ENCODE measurements at regions not wholly inside any gene's neighbourhood (a gene's known extent, or its start where the extent isn't known, plus 50 kb on each side); places are given as distances from the start of the nearest gene placed in this dataset.

GRCh38 chr12:18899678-18900317 lies 161.9 kb downstream of the CAPZA3 start:
- Histone ChIP-seq H3K4me3 (no peak overlapping the region), H3K27ac (no peak overlapping the region), H3K27me3 (no peaks in the 10 kb centered on the region), H3K36me3 (no peaks in the 10 kb centered on the region), H3K9me3 (replicated peaks) (no peaks in the 10 kb centered on the region; the same call in 1 of the 2 replicates), H3K4me1 (peaks cover 3% of the 10 kb centered on the region; the same call in 1 of the 2 replicates)
- no peak for DNase-seq

- Histone ChIP-seq H3K4me1 (no peaks in the 10 kb centered on the region), H3K27me3 (no peaks in the 10 kb centered on the region), H3K4me3 (no peak overlapping the region), H3K36me3 (no peaks in the 10 kb centered on the region), H3K27ac (no peak overlapping the region), H3K9me3 (replicated peaks) (no peaks in the 10 kb centered on the region)
- DNase-seq: no peak
Measured at GRCh38 chr12:18905134-18905533, 167.2 kb downstream of the CAPZA3 start.

GRCh38 chr12:18906395-18906794 lies 168.5 kb downstream of the CAPZA3 start:
- Histone ChIP-seq H3K27ac (no peak overlapping the region), H3K9me3 (replicated peaks) (no peaks in the 10 kb centered on the region), H3K27me3 (no peaks in the 10 kb centered on the region), H3K4me3 (no peak overlapping the region), H3K4me1 (no peaks in the 10 kb centered on the region), H3K36me3 (no peaks in the 10 kb centered on the region)
- DNase-seq: no peak

GRCh38 chr12:18907127-18907526 lies 169.2 kb downstream of the CAPZA3 start:
- no peak overlapping the region for H3K27ac ChIP-seq
- H3K4me1 ChIP-seq: no peaks in the 10 kb centered on the region
- no peaks in the 10 kb centered on the region for H3K36me3 ChIP-seq
- no peak overlapping the region for H3K4me3 ChIP-seq
- no peaks in the 10 kb centered on the region for H3K9me3 ChIP-seq (replicated peaks)
- no peaks in the 10 kb centered on the region for H3K27me3 ChIP-seq
- DNase-seq: no peak

- H3K4me3 ChIP-seq: no peak overlapping the region
- H3K36me3 ChIP-seq: no peaks in the 10 kb centered on the region
- no peak for DNase-seq
- H3K4me1 ChIP-seq: peaks cover 4% of the 10 kb centered on the region; the same call in 1 of the 2 replicates
- no peaks in the 10 kb centered on the region for H3K9me3 ChIP-seq (replicated peaks)
- no peak overlapping the region for H3K27ac ChIP-seq
- no peaks in the 10 kb centered on the region for H3K27me3 ChIP-seq
Measured at GRCh38 chr12:18907728-18908127, 169.8 kb downstream of the CAPZA3 start.

GRCh38 chr12:18908191-18908590 lies 170.3 kb downstream of the CAPZA3 start:
- Histone ChIP-seq H3K4me1 (peaks cover 4% of the 10 kb centered on the region; the same call in 1 of the 2 replicates), H3K9me3 (replicated peaks) (no peaks in the 10 kb centered on the region), H3K27me3 (no peaks in the 10 kb centered on the region), H3K4me3 (no peak overlapping the region), H3K36me3 (no peaks in the 10 kb centered on the region), H3K27ac (no peak overlapping the region)
- no peak for DNase-seq

- no peak overlapping the region for H3K4me3 ChIP-seq
- H3K4me1 ChIP-seq: no peaks in the 10 kb centered on the region; the same call in 1 of the 2 replicates
- no peaks in the 10 kb centered on the region for H3K9me3 ChIP-seq (replicated peaks)
- H3K36me3 ChIP-seq: no peaks in the 10 kb centered on the region
- H3K27me3 ChIP-seq: no peaks in the 10 kb centered on the region
- no peak for DNase-seq
- H3K27ac ChIP-seq: no peak overlapping the region
Measured at GRCh38 chr12:18919871-18920511, 182.1 kb downstream of the CAPZA3 start.

GRCh38 chr12:18922851-18923250 lies 184.9 kb downstream of the CAPZA3 start:
- Histone ChIP-seq H3K36me3 (no peaks in the 10 kb centered on the region), H3K9me3 (replicated peaks) (no peaks in the 10 kb centered on the region), H3K27me3 (no peaks in the 10 kb centered on the region), H3K27ac (no peak overlapping the region), H3K4me3 (no peak overlapping the region), H3K4me1 (no peaks in the 10 kb centered on the region; the same call in 1 of the 2 replicates)
- no peak for DNase-seq

GRCh38 chr12:18923721-18924120 lies 185.8 kb downstream of the CAPZA3 start:
- Histone ChIP-seq H3K36me3 (no peaks in the 10 kb centered on the region), H3K27me3 (no peaks in the 10 kb centered on the region), H3K9me3 (replicated peaks) (no peaks in the 10 kb centered on the region), H3K27ac (no peak overlapping the region), H3K4me1 (no peaks in the 10 kb centered on the region; the same call in 1 of the 2 replicates), H3K4me3 (no peak overlapping the region)
- DNase-seq: no peak

- no peaks in the 10 kb centered on the region for H3K36me3 ChIP-seq
- no peaks in the 10 kb centered on the region for H3K4me1 ChIP-seq
- no peak overlapping the region for H3K27ac ChIP-seq
- no peak overlapping the region for H3K4me3 ChIP-seq
- DNase-seq: no peak
- no peaks in the 10 kb centered on the region for H3K9me3 ChIP-seq (replicated peaks)
- no peaks in the 10 kb centered on the region for H3K27me3 ChIP-seq
Measured at GRCh38 chr12:18926188-18926587, 188.3 kb downstream of the CAPZA3 start.

- no peaks in the 10 kb centered on the region for H3K27me3 ChIP-seq
- H3K27ac ChIP-seq: no peak overlapping the region
- H3K4me3 ChIP-seq: no peak overlapping the region
- no peaks in the 10 kb centered on the region for H3K9me3 ChIP-seq (replicated peaks)
- no peaks in the 10 kb centered on the region for H3K4me1 ChIP-seq
- no peaks in the 10 kb centered on the region for H3K36me3 ChIP-seq
- no peak for DNase-seq
Measured at GRCh38 chr12:18932211-18932610, 194.3 kb downstream of the CAPZA3 start.

GRCh38 chr12:18932715-18933114 lies 194.8 kb downstream of the CAPZA3 start:
- no peaks in the 10 kb centered on the region for H3K4me1 ChIP-seq
- H3K36me3 ChIP-seq: no peaks in the 10 kb centered on the region
- no peak overlapping the region for H3K4me3 ChIP-seq
- DNase-seq: no peak
- H3K9me3 ChIP-seq (replicated peaks): no peaks in the 10 kb centered on the region
- H3K27me3 ChIP-seq: no peaks in the 10 kb centered on the region
- H3K27ac ChIP-seq: no peak overlapping the region

- H3K27me3 ChIP-seq: no peaks in the 10 kb centered on the region
- H3K36me3 ChIP-seq: no peaks in the 10 kb centered on the region
- no peak for DNase-seq
- no peaks in the 10 kb centered on the region for H3K4me1 ChIP-seq
- H3K9me3 ChIP-seq (replicated peaks): no peaks in the 10 kb centered on the region
- no peak overlapping the region for H3K4me3 ChIP-seq
- no peak overlapping the region for H3K27ac ChIP-seq
Measured at GRCh38 chr12:18935371-18935965, 194.1 kb upstream of the PLEKHA5 start.

- no peaks in the 10 kb centered on the region for H3K27me3 ChIP-seq
- H3K4me1 ChIP-seq: no peaks in the 10 kb centered on the region
- no peak for DNase-seq
- H3K9me3 ChIP-seq (replicated peaks): no peaks in the 10 kb centered on the region
- no peak overlapping the region for H3K27ac ChIP-seq
- H3K36me3 ChIP-seq: no peaks in the 10 kb centered on the region
- H3K4me3 ChIP-seq: no peak overlapping the region
Measured at GRCh38 chr12:18939051-18939450, 190.5 kb upstream of the PLEKHA5 start.

GRCh38 chr12:18942669-18943068 lies 186.9 kb upstream of the PLEKHA5 start:
- H3K4me3 ChIP-seq: no peak overlapping the region
- no peaks in the 10 kb centered on the region for H3K36me3 ChIP-seq
- no peak for DNase-seq
- H3K9me3 ChIP-seq (replicated peaks): no peaks in the 10 kb centered on the region
- no peak overlapping the region for H3K27ac ChIP-seq
- H3K27me3 ChIP-seq: no peaks in the 10 kb centered on the region
- no peaks in the 10 kb centered on the region for H3K4me1 ChIP-seq
